Skin epidermis (tissue), 12 donors: ENCODE measurements at regions not wholly inside any gene's neighbourhood (a gene's known extent, or its start where the extent isn't known, plus 50 kb on each side); places are given as distances from the start of the nearest gene placed in this dataset.
A peak's percentile ranks its signal among the peaks of the same experiment; 100 is the strongest.
"Not testable (repeated sequence)": the region's sequence is repeated elsewhere in the genome, so short reads cannot be mapped to it uniquely, and the experiment has no call there.

Experiments used
- H3K27ac ChIP-seq, 21 experiments: fragments of 200-600 bp; sonication (generic) in 11 of 21; one replicate each; pipeline ENCODE4 v1.5.0; 2020; ENCODE audit warnings: mild to moderate bottlenecking in 3 of 21, inconsistent platforms in 2 of 21, moderate library complexity in 2 of 21
- H3K4me3 ChIP-seq, 7 experiments: fragments of 200-600 bp; sonication (generic) in 2 of 7; one replicate each; pipeline ENCODE4 v1.5.0; 2020; ENCODE audit warnings: inconsistent platforms in 2 of 7, mild to moderate bottlenecking in 2 of 7, moderate library complexity in 1 of 7

DNA sequence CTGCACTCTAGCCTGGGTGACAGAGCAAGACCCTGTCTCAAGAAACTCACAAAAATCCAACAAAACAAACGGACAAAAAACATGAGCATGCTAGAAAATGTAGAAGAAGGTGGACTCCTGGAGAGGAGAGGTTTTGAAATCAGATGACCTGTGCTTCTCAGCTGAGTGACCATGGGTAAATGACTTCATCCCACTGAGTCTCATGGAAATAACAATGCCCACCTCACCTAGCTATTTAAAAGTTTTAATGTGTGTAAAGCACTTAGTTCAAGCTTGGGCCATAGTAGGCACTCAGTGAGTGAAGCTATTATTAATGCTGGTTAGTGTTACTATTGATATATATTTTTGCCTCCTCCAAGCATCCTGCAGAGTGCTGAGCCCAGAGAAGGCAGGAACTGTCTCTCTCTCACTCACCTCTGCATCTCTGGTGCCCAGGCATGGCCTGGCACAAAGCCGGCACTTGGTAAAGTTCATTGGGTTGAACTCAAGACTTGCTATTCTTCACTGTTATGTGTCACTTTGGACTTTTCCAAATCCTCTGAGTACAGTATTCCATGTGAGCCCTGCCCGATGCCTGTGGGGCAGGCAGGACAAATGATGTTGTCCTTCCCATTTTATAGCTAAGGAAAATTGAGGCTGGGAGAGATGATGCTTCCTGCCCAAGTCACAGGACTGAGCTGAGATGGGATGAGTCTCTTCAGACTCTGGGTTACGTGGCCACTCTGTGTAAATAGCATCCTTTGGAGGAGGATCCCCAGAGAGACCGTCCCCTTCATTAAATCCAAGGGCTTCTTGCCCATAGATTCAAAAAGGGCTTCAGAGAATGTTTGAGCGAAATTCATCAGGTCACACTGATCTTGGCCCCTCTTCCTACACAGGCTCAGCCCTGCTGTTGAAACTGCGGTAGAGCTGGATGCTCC, 81.4 kb upstream of the EMX2 start:
- H3K4me3 ChIP-seq = no peak overlapping the region
- H3K27ac ChIP-seq = peak overlapping the region in 20 of 21 experiments; percentile 39 to 89 (median 67)

DNA sequence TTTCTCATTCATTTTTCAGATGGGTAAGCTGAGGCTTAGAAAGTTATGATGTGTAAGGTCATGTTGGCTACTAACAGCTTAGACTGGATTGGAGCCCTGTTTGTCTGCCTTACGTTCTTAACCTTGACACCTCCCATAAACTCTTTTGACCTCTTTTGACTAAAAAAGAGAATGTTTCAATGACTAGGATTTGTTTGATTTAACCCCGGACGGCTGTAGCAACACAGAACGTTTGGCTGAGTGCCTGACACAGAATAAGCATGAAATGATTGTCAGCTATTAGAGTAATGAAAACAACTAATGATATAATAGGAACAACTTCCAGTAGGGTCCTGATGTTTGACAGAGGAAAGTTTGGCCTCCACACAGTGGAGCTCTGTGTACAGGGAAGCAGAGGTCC, 83.3 kb upstream of the PDZD8 start:
- peak overlapping the region in 5 of 21 experiments; percentile 5 to 55 (median 42) for H3K27ac ChIP-seq
- H3K4me3 ChIP-seq = no peak overlapping the region

DNA sequence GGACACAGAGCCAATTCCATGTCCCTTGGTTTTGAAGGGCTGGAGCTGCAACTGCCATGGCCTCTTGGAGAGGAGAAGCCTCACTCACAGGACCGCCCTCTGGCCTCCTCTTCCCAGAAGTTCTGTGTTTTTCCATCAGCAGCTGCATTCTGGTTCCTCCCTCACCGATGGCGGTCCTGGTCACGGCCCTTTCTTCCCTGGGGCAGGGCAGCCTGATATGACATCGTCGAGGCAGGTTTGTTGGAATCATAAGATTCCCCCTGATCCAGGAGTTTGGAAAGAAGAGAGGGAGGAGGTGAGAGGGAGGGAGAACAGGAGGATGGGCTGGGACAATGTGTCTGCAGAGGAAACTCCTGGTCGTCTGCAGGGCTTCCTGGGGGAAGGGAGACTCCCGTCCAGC, 82.7 kb upstream of the PDZD8 start:
- Histone ChIP-seq H3K27ac (peak overlapping the region in 6 of 21 experiments; percentile 5 to 71 (median 44)), H3K4me3 (no peak overlapping the region)

DNA sequence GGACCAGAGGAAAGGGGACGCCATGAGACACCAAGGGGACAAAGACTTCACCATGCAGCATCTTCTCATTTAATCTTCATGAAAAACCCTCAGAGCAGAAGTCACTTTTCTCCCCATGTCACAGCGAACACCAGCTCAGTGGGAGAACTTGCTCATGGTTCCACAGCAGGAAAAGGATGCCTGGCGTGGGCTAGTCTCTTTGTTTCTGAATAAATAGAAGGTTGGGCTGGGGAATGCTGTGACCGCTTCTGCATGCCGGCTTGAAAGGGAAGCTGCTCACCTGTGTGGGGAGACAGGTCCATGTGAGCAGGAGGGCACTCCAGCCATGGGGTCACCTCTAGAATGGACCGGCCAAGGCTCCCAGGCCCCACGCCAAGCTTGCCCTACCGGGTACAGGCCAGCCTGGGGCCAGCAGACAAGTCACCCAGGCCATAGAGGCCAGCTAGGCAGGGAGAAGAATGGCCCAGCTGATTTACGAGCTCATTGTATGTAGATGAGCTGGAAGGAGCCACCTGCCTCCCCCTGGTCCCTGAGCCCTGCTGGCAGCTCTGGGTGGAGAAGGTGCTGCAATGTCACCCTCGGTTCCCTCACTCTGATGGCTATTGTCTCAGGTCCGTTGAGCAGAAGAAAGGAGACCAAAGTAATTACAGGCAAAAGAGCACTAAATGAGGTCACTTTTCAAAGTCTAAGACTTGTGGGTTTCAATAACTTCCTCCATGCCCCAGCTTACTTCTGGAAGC, 82.0 kb upstream of the PDZD8 start:
- H3K4me3 ChIP-seq = no peak overlapping the region
- peak overlapping the region in 7 of 21 experiments; percentile 9 to 71 (median 42) for H3K27ac ChIP-seq

DNA sequence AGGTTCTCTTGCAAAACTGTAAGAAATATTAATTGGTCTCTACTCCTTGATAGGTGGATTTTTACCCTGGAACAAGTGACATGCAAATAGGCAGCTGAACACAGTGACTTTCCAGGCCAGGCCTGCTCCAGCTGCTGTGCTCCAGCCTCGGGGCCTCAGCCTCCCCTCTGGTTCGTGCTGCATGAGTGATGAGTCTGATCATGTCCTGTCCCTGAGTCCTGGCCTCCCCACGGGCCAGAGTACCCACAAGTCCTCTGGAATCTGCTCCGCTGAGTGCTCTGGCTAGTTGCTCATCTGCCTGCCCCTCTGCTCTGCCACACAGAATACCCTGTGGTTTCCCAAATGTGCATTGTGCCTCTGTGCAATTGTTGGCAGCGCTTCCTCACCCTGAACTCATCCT, 80.1 kb upstream of the PDZD8 start:
- no peak overlapping the region for H3K4me3 ChIP-seq
- no peak overlapping the region for H3K27ac ChIP-seq

DNA sequence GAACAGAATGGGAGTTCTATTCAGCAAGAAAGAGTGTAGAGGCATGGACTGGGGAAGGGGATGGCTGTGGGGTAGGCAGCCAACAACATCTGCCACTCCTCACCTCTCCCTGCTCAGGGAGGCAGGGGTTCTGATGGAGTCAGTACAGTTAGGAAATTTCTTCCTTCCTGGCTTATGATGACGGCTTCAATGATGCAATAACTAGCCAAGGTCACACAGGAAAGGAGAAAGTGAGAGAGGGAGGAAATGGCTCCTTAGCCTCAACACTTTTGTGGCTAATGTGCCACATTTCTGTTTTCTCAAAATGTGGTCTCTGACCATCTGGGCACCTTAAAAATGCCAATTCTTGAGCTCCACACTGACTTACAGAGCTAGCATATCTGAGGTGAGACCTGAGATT, 79.3 kb upstream of the PDZD8 start:
- Histone ChIP-seq H3K4me3 (no peak overlapping the region), H3K27ac (no peak overlapping the region)

DNA sequence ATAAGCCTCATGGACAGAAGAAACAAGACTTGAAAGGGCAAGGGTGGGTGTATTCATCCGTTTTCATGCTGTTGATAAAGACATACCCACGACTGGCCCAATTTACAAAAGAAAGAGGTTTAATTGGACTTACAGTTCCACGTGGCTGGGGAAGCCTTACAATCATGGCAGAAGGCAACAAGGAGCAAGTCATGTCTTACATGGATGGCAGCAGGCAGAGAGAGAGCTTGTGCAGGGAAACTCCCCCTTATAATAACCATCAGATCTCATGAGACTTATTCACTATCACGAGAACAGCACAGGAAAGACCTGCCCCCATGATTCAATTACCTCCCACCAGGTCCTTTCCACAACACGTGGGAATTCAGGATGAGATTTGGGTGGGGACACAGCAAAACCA, 78.2 kb upstream of the PDZD8 start:
- H3K27ac ChIP-seq = not testable (repeated sequence)

DNA sequence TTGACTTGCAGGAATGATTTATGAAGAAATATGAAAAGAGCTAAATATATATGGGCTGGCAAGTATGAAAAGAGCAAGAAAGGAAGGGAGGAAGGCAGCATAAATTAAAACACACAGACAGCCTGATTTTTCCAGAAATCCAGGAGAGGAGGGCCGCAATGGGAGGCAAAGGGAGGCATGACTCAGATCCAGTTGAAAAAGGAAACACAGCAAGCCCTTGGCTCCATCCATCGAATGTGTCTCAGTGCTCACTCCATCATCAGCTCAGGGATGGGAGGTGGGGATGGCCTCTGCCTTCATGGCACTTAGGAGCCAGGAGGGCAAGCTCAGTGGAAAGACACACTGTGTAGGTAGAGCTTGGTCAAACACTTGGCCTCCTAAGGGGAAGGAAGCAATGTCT, 75.7 kb upstream of the PDZD8 start:
- H3K27ac ChIP-seq = no peak overlapping the region
- H3K4me3 ChIP-seq = no peak overlapping the region

More for the DNA sequence above, 78.2 kb upstream of the PDZD8 start:
- not testable (repeated sequence) for H3K4me3 ChIP-seq

DNA sequence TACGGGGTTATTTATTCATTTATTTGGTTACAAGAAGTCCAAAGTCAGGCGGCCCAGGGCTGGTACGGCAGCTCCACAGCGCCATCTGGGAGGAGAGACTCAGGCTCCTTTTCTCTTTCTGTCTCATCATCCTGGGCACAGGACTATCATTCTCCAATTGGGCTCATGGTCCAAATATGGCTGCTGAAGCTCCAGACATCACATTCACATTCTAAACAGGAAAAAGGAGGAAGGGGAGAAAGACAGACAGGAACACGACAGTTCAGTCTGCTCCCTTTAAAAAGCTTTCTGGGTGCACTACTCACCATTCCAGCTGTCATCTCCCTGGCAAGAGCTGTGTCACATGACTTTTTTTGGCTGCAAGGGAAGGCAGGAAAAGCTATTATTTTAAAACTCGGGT, 74.4 kb upstream of the PDZD8 start:
- H3K4me3 ChIP-seq = no peak overlapping the region
- H3K27ac ChIP-seq = no peak overlapping the region

DNA sequence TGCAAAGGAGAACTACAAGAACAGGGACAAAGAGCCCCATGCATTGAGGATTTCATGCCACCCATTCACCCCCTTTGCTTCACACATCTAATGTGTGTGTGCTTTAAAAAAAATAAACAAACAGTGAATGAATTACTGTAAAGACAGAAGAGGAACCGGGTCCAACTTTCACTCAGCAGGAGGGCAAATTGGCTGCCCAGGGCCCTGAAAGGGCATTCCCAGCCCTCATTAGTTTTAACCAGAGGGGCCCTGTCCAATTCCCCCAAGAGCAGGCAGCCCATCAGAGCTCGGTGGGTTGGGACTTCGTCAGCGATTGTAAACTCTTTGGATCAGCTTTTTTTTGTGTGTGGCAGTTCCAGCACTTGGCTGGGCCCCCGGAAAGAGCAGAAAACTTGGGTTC, 73.6 kb upstream of the PDZD8 start:
- Histone ChIP-seq H3K27ac (no peak overlapping the region), H3K4me3 (no peak overlapping the region)

DNA sequence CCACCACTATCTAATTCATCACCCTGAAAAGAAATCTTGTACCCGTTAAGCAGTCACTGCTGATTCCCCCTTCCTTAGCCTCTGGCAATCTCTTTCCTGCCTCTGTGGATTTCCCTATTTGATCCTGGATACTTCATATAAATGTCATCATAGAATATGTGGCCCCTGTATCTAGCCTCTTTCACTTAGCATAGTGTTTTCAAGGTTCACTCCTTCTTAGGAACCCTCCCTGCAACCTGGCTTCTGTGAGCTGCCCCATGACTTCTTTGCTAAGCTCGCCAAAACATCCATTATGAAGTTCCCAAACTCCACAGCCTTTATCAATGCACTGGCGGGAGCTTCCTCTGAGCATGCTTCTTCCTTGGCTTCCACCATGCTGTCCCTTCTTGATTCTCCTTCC, 70.8 kb upstream of the PDZD8 start:
- Histone ChIP-seq H3K4me3 (no peak overlapping the region), H3K27ac (no peak overlapping the region)

DNA sequence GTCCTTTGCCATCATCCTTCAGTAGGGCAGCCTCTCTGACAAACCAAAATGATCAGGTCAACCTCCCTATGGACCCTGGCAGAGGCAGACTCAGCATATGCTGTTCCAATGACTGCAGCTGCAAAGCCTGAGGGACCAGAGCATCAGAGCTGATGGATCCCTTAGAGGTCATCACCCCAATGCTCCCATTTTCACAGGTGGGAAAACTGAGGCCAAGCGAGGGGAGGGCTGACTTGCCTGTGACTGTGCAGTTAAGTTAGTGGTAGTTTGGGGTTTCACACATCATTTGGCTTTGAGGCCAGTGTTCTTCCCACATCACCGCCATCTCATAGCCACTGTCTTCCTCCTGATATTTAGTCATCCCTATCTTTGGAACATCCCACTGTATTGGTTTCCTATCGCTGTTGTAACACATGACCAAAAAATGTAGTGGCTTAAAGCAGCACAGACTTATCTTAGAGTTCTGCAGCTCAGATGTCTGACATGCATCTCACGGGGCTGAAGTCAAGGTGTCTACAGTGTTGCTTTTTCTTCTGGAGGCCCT, 69.3 kb upstream of the PDZD8 start:
- H3K4me3 ChIP-seq = no peak overlapping the region

DNA sequence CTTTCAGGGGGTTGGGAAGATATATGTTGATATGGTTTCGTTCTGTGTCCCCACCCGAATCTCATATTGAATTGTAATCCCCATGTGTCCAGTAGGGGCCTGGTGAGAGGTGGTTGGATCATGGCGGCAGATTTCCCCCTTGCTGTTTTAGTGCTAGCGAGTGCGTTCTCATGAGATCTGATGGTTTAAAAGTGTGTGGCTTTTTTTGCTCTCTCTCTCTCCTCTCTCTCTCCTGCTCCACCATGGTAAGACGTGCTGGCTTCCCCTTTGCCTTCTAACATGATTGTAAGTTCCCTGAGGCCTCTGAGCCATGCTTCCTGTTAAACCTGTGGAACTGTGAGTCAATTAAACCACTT, 68.4 kb upstream of the PDZD8 start:
- Histone ChIP-seq H3K27ac (peak overlapping the region in 10 of 21 experiments; percentile 8 to 70 (median 51)), H3K4me3 (no peak overlapping the region)

More for the DNA sequence above, 69.3 kb upstream of the PDZD8 start:
- H3K27ac ChIP-seq = peak overlapping the region in 1 of 21 experiments; percentile 64

DNA sequence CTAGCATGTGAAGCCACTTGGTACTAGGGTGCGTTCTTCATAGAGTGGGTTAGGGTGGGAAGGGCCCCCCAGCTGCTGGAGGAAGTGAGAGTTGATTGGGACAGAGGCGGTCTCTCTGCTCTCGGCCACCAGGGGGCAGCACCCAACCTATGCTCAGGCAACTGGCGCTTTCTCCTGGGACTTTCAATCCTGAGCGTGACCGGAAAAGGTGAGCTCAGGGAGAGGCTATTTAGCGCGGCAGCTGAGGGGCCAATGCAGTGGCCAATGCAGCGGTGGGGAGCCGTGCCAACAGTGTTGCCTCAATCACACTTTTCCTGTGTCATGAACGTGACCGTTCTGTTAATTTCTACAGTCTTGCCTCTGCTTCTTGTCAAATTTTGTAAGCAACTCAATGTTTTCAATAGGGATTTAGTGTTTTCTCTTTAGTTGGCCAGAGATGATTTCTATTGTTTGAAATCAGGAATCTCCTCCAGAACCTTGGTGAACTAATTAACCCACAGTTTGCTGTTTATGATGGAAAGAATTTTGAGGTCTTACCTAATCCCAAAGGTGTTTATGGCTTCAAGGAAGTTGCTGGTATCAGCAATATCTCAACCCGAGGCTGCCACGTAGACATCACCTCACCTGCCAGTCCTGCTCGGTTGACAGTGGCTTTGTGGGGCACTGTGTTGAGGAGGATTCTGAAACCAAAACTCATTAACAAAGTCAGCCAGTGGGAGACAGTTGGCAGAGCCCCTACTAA, 67.9 kb upstream of the PDZD8 start:
- Histone ChIP-seq H3K27ac (peak overlapping the region in 14 of 21 experiments; percentile 6 to 70 (median 51)), H3K4me3 (peak overlapping the region in 1 of 7 experiments; percentile 17)

DNA sequence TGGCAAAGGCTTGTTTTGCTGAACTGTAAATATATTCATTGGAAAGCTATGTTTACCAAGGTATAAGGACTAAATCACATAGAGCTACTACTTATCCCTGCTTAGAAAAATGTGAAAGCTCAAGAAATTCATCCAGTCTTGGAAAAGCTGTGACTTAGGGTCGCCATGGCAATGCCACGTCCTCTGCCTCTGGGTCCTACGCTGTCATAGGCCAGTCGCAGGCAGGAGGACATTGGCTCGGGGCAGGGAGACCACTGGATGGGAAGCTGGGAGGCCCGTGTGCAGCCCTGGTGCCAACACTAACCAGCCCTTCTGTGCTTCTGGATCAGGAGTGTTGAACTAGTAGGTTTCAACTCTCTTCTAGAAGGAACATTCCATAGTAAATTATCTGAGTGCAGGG, 67.3 kb upstream of the PDZD8 start:
- Histone ChIP-seq H3K27ac (peak overlapping the region in 17 of 21 experiments; percentile 6 to 70 (median 45)), H3K4me3 (no peak overlapping the region)

DNA sequence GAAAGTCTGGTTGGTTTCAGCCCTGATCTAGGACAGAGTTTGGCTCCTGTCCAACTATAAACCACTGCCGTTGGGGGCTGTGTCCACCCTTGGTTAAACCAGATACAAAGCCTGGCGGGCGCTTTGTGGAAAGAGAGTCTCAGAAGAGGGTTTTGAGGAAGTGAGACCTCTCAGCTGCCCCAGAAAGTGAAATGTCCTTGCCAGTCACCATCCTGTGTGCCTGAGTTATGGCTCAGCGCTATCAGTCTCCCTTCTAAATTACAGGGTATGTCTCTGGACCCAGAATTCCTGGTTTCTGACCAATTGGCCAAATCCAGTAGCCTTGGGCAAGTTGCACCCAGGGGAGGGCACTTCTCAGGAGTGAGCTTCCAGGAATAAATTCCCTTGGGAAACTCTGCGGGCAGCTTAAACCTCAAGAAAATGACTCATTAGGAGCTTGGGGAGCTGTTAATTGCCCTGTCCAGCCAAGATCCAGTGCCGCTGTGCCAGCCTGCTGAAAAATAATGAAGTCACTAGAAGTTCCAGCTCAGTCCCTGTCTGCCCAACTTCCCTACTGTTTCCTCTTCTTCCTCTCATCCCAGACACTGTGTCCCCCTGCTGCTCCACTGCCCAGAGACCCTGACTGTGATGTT, 66.7 kb upstream of the PDZD8 start:
- H3K4me3 ChIP-seq = no peak overlapping the region
- peak overlapping the region in 15 of 21 experiments; percentile 6 to 70 (median 36) for H3K27ac ChIP-seq

DNA sequence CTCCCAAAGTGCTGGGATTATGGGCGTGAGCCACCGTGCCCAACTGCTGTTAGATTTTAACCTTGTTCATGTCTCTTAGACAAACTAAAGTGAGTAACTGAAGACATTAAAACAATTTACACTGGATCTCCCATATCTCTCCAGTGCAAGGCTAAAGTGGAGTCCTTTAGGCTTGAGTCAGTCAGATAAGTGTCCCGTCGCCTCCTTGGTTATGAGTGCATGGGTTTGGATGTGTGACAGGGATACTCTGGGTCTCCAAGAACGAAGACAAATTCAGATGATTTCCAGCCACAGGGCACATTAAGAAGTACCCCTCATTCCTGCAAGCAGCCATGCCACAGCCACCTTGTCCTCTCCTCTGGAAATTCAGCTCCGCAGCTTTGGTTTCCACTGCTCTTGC, 66.1 kb upstream of the PDZD8 start:
- H3K27ac ChIP-seq = peak overlapping the region in 2 of 21 experiments; percentile 57 to 70
- no peak overlapping the region for H3K4me3 ChIP-seq

DNA sequence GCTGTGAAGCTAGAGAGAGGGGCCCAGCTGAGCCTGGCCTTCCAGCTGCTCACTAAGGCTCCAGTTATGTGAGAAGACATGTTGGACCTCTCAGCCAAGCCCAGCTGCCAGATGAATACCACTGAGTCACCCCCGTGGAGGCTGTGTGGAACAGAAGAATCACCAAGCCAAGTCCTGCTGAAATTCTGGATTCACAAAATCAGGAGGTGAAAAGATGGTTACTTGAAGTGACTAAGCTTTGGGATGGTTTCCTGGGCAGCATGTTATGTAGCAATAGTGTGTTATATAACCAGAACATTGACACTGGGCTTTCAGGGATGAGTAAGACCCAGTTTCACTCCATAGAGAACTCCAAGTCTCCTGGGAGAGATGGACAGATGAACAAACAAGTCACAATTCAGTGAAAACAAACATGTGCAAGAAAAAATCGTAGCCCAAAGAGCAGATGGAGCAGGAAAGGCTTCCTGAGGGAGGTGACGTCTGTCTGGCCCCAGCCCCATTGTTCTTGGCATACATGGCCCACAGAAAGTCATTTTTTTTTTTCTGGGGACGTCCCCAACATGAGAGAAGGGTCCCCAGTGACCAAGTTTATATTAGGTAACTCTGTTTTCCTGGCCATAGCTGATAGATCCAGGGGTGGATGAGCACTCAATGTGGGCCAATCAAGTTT, 64.1 kb upstream of the PDZD8 start:
- Histone ChIP-seq H3K4me3 (no peak overlapping the region), H3K27ac (peak overlapping the region in 6 of 21 experiments; percentile 11 to 52 (median 36))

DNA sequence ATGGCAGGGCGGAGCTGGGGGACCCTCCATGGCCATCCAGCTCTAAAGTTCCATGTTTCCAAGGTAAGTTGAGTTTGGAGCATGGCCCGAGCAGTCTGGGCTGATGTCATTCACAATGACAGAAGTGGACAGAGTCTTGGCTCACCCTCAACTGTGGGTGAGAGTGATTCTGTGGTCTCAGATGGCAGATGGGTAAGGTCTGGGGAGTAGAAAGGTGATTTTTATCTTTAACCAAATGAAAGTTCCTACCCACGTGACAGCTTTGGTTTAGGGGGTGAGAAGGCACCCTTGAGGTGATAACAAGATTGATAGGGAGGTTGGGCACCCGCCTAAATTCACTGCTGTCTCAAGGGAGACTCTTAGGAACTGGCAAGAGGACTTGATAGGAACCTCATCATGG, 57.6 kb upstream of the PDZD8 start:
- Histone ChIP-seq H3K27ac (no peak overlapping the region), H3K4me3 (no peak overlapping the region)
